IMR-90 (cell line): ENCODE measurements at regions not wholly inside any gene's neighbourhood (a gene's known extent, or its start where the extent isn't known, plus 50 kb on each side); places are given as distances from the start of the nearest gene placed in this dataset.

Source experiments
- FOS ChIP-seq: fragments of 150-350 bp; IDR thresholded peaks from 2 replicates; pipeline ENCODE4 v1.6.1; 2016; ENCODE audit warnings: low read depth, low read length
- MAZ ChIP-seq: IDR thresholded peaks from 2 replicates; pipeline ENCODE4 v1.6.1; 2012; ENCODE audit warnings: low read depth, mild to moderate bottlenecking, low read length, improper control_type of control experiment, moderate library complexity, borderline replicate concordance
- RCOR1 ChIP-seq: IDR thresholded peaks from 2 replicates; pipeline ENCODE4 v1.6.1; 2012; ENCODE audit warnings: mild to moderate bottlenecking, low read length, improper control_type of control experiment; ENCODE audit not compliant: insufficient replicate concordance
- TF ChIP-seq, protein P1 (sequence below): conservative IDR thresholded peaks from 2 replicates; pipeline ENCODE4 v1.5.1; 2012; ENCODE audit warnings: mild to moderate bottlenecking, low read depth, low read length, improper control_type of control experiment

GRCh38 chr12:42677461-42677860 lies 87.9 kb upstream of the PRICKLE1 start:
- TF ChIP-seq, protein P1, sequence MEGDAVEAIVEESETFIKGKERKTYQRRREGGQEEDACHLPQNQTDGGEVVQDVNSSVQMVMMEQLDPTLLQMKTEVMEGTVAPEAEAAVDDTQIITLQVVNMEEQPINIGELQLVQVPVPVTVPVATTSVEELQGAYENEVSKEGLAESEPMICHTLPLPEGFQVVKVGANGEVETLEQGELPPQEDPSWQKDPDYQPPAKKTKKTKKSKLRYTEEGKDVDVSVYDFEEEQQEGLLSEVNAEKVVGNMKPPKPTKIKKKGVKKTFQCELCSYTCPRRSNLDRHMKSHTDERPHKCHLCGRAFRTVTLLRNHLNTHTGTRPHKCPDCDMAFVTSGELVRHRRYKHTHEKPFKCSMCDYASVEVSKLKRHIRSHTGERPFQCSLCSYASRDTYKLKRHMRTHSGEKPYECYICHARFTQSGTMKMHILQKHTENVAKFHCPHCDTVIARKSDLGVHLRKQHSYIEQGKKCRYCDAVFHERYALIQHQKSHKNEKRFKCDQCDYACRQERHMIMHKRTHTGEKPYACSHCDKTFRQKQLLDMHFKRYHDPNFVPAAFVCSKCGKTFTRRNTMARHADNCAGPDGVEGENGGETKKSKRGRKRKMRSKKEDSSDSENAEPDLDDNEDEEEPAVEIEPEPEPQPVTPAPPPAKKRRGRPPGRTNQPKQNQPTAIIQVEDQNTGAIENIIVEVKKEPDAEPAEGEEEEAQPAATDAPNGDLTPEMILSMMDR: no peak
- TF ChIP-seq FOS: no peak
- TF ChIP-seq RCOR1: no peak
- no peak for TF ChIP-seq MAZ
